HG03139 (cell line): ENCODE measurements at regions not wholly inside any gene's neighbourhood (a gene's known extent, or its start where the extent isn't known, plus 50 kb on each side); places are given as distances from the start of the nearest gene placed in this dataset.
"Not testable (repeated sequence)": the region's sequence is repeated elsewhere in the genome, so short reads cannot be mapped to it uniquely, and the experiment has no call there.

Experiments used
- ATAC-seq: cut with Tn5 transposase; IDR thresholded peaks from one replicate; pipeline ENCODE4 v1.9.1; 2021; ENCODE audit not compliant: unreplicated experiment

DNA sequence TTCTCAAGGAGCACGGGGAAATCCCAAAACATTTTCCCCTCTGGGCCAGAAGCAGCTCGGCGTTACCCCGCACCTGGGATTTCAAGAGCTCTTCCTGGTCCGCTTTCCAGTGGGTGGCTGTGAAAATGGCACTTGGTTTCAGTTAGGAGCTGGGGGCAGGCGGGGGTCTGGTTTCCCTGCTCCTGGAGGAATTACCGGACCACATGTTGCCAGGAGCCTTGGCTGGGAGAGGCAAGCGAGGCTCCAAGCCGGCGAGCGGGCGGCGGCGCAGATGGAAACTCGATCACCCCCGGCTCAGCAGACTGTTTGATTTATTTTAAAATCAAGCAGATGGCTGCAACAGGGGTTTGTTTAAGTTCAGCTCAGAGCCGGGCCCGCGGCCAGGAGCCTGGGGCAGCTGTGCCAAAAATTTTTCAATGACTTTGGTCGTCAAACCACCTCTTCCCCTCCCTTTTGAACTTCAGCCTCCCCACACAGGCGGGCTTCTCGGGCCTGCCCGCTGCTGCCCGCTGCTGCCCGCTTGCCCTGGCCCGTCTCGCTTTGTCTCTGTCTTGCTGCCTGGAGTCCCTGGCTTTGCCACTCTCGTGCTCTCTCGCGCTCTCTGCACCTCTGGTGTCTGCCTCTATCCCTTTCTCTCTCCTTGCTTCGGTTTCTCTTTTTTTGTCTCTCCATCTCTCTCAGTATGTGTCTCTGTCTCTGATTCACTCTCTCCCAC is 108.0 kb upstream of the CIBAR2 start:
- no peak for ATAC-seq

- ATAC-seq = no peak
Measured at GRCh38 chr16:85220964-85221731, 108.9 kb upstream of the CIBAR2 start.

GRCh38 chr16:85221771-85222154 is 109.5 kb upstream of the CIBAR2 start:
- no peak for ATAC-seq

DNA sequence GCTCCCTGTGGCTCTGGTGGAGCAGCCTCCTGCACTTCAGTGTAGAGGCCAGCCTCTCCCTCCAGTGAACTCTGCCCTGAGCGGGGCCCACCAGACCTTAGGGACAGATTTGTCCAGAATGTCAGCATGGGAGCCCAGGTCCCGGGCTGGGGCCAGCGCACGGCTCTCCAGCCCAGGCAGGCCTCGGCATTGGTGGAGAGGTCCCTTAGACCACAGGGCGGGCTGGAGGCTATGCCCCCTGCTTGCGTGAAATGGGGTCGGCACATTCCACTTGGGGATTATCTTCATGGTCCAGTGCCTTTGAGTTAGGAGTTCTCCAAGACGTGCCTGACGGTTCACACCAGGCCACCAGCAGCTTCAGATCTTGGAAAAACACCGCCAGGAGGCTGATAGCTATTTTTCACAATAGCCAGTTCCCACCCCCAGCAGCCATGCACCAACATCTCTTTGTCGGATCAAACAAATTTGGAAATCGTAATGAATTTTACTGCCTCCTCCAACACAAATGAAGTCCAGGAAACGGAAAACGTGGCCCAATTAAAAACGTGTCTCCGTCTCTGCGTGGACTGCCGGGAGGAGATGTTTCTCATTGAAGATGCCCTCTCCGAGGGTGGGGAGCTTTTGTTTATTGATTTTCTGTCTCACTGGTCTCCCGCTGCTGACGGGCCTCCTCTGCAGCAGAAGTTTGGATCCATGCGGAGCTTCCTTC is 110.0 kb upstream of the CIBAR2 start:
- ATAC-seq = no peak

- ATAC-seq = no peak
Measured at GRCh38 chr16:85225257-85225656, 113.0 kb upstream of the CIBAR2 start.

- no peak for ATAC-seq
Measured at GRCh38 chr16:85225721-85226120, 113.4 kb upstream of the CIBAR2 start.

- peak; percentile 67 for ATAC-seq
Measured at GRCh38 chr16:85227084-85227945, 115.0 kb upstream of the CIBAR2 start.

GRCh38 chr16:85227946-85228862 is 115.9 kb upstream of the CIBAR2 start:
- no peak for ATAC-seq

DNA sequence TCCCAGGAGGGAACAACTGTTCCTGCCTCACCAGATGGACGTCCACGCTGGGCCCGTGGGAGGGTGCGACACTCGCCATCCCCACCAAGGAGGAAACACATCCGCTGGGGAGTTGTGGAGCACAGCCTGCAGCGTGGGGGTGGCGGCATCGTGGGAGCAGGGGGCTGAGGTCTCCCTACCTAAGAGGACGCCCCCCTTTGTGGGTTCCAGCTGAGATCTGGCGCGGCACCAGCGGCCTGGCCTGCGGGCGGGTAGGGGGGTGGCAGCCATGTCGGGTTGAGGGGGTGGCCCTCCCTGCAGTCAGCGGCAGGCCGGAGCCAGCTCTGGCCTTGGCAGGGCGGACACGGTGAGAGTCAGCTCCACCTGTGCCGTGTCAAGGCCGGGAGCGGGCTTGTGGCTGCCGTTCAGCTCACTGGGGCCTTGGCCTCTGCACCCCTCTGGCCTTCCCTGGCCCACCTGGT is 116.7 kb upstream of the CIBAR2 start:
- no peak for ATAC-seq

DNA sequence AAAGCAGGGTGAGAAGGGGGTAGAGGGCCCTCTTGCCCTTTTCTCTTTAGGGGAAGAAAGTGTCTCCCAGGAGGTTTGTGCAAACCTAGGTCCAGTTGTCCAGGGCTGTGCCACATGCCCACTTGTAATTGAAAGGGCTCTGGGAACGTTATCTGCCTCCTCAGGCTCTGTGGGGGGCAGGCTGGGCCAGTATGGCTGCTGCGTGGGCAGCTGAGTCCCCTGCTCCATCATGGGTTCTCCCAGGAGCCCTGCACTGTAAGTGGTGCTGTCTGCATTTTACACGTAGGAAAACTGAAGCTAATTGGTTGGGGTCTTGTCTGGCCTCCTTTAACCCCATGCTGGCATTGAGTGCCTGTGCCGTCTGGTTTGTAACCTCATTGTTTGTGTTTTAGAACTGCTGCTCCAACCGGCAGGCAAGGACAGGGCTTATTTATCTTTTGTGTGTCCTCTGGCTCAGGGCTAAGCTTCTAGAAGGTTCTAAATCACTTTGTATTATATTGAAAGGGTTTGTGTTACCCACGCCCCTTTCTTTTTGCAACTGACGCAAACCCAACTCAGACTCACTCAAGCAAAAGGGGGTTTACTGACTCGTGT is 117.7 kb upstream of the CIBAR2 start:
- no peak for ATAC-seq

DNA sequence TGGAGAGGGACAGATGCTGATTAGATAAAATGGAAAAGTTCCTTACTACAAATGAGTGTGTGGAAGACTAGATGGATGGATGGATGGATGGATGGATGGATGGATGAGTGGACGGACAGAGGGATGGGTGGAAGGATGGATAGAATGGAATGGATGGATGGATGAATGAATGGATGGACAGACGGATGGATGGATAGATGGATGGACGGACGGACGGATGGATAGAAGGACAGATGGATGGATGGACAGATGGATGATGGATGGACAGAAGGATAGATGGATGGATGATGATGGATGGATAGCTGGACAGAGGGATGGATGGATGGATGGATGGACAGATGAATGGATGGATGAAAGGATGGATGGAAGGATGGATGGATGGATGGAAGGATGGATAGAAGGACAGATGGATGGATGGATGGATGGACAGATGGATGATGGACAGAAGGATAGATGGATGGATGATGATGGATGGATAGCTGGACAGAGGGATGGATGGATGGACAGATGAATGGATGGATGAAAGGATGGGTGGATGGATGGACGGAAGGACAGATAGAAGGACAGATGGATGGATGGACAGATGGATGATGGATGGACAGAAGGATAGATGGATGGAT is 118.6 kb upstream of the CIBAR2 start:
- ATAC-seq = not testable (repeated sequence)

GRCh38 chr16:85231959-85232358 is 119.7 kb upstream of the CIBAR2 start:
- ATAC-seq = no peak

DNA sequence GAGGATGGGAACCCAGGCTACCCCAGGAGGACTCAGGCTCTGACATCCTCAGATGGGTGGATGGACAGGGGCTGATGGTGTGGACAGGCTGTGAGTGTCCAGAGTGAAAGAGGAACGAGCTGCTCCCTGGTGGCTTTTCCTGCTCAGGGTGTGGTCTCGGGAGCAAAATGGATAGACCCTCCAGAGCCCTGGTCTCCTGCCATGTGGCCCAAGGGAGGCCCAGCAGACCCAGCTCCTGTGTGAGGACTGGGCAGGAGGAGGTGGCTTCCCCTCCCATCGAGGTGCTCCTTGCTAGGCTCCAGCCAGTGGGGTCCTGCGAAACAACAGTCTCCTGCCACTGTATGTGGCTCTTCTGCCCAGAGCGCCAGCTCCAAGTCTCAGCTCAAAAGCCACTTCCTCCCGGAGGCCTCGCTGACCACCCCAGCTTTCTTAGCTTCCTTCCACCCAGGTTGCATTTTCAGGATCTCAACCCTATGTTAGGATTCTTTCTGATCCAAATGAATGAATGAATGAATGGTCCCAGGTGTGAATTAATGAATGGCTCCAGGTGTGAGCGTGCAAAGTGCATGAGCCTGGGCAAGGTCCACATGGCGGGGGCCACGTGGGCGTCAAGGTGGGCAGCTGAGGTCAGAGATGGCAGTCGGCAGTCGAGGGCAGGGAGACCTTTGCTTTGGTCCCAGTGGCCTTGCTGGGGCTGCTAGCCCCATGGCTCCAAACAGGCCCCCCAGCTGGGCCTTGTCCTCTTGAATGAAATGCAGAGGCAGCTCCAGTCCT is 120.3 kb upstream of the CIBAR2 start:
- no peak for ATAC-seq

- no peak for ATAC-seq
Measured at GRCh38 chr16:85233516-85233915, 121.2 kb upstream of the CIBAR2 start.

- no peak for ATAC-seq
Measured at GRCh38 chr16:85234310-85235204, 122.3 kb upstream of the CIBAR2 start.

DNA sequence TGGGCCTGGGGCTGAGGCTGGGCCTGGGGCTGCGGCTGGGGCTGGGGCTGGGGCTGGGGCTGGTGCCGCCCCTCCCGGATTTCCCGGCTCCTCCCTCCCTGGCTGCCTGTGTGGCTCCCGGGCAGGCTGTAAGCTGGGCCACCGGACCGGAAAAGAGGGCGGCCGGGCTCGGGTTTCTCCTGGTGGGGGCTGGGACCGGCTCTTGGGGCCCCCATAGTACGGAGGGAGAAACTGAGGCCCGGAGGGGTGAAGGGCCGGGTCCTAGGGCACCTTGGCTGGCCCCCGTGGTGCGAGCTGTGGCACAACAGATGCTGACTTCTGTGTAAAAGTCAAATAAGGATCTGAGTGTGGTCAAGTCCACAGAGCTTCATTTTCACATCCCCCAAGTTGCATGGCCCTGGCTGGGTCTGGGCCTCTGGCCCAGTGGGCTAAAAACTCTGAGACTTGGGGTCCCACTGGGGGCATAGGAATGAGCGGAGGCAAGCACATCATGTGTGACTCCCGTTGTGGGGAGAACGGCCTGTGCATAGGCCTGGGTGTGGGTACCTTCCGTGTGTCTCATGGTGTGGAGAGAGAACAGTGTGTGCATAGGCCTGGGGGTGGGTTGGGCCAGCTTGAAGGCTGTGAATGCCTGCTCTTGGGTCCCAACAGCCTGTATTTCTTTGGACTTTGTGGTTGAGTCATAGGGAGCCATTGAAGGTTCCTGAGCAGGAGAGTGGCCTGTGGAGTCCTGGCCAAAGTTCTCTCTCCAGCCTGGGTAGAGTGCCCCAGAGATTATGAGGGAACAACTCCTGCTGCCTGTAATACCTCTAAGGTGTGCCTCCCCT is 123.9 kb upstream of the CIBAR2 start:
- ATAC-seq = no peak

DNA sequence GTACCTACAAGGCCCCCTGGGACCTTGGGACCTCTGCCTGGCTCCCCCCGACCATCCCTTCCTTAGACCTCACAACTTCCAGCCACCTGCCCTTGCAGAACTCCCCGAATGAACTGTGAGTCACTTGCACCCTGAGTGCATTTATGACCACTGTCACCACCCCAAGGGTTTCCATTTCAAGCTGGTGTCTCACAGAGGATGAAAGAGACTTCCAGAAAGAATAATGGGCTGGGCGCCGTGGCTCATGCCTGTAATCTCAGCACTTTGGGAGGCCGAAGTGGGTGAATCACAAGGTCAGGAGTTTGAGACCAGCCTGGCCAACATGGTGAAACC is 124.5 kb upstream of the CIBAR2 start:
- ATAC-seq = no peak
